ENCODE measurements at regions not wholly inside any gene's neighbourhood (a gene's known extent, or its start where the extent isn't known, plus 50 kb on each side); places are given as distances from the start of the nearest gene placed in this dataset.

DNA sequence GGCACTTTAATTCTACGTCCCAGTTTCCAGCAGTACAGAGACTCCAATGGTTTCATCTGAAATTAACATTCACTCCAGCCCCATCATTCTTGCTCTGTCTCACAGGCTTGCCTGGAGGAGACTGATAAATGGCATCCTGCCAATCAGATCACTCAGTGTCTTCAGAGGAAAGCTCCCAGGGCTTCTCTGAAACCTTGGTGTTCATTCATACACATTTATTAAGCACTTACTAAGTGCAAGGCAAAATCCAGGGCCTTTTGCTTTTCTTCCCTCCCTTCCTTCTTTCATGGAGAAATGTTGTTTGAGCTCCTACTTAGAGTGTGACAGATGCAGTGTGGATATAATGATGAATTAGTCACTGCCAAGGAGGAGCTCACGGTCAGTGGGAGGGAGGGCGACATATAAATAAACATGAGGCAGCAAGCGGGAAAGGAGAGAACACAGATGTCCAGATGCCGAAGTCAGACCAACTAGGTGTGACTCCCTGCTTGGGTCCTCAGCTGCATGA lies 106.7 kb upstream of the DTNBP1 start:
- TF ChIP-seq, protein P1, sequence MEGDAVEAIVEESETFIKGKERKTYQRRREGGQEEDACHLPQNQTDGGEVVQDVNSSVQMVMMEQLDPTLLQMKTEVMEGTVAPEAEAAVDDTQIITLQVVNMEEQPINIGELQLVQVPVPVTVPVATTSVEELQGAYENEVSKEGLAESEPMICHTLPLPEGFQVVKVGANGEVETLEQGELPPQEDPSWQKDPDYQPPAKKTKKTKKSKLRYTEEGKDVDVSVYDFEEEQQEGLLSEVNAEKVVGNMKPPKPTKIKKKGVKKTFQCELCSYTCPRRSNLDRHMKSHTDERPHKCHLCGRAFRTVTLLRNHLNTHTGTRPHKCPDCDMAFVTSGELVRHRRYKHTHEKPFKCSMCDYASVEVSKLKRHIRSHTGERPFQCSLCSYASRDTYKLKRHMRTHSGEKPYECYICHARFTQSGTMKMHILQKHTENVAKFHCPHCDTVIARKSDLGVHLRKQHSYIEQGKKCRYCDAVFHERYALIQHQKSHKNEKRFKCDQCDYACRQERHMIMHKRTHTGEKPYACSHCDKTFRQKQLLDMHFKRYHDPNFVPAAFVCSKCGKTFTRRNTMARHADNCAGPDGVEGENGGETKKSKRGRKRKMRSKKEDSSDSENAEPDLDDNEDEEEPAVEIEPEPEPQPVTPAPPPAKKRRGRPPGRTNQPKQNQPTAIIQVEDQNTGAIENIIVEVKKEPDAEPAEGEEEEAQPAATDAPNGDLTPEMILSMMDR (IDR thresholded peaks at IDR 0.05; ENCODE audit: low read depth, low read length) = no peak
- DNase-seq (ENCODE audit: extremely low read depth, low read depth) = no peak

DNA sequence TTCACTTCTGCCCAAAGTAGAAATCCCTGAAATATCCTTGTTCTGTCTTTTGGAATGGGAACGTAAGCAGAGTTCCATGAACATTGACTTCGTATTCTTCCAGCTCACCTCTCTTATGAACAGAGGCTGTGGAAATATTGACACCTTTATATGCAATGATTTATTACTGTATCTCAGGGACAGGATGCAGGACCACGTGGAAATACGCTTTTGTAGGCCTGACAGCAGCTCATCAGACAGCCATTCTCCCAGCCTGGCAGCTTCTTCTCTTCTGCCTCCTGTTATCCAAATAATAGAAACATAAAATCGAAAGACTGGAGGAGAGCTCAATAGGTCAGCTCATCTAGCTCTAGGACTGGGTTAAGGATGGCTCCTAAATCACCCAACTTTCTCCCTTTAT lies 106.2 kb upstream of the DTNBP1 start:
- TF ChIP-seq, protein P1 (IDR thresholded peaks at IDR 0.05; ENCODE audit: low read depth, low read length) = no peak
- DNase-seq (ENCODE audit: extremely low read depth, low read depth) = no peak

DNA sequence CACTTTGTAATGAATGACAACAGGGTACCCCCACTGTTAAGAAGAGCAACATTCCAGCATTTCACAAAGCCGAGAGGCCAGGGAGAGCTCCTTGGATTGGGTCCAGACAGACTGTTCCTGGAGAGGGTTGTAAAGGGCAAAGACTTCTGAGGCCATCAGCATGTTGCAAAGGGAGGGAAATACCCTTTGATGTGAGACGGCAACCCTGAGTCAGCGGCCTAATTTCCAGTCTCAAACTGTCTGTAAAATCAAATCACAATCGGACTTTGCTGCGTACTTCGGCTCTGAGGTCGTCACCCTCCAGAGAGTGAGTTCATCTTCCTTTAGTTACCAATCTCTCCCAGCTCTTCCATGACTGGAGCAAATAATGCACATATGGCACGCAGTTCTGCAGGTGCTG lies 101.0 kb upstream of the DTNBP1 start:
- TF ChIP-seq, protein P1 (IDR thresholded peaks at IDR 0.05; ENCODE audit: low read depth, low read length) = no peak
- DNase-seq (ENCODE audit: extremely low read depth, low read depth) = no peak

DNA sequence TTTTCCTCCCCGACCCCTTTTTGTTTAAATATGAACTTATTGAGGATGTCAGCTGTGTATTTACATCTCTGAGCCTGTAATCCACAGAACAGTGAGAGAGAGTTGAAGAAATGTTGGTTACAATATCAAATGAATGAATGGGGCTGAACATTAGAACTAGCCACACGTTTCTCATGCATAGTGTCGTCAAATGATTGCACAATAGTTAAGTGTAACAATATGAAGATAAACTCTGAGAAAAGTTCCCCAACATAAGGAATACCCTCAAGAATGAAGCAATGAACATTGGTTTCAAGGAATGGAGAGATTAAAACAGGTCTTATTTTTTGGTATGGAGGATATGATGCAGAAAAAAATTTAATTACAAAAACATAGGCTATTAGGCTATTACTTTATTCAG lies 100.5 kb upstream of the DTNBP1 start:
- no peak for DNase-seq (ENCODE audit: extremely low read depth, low read depth)
- TF ChIP-seq, protein P1 (IDR thresholded peaks at IDR 0.05; ENCODE audit: low read depth, low read length) = no peak

DNA sequence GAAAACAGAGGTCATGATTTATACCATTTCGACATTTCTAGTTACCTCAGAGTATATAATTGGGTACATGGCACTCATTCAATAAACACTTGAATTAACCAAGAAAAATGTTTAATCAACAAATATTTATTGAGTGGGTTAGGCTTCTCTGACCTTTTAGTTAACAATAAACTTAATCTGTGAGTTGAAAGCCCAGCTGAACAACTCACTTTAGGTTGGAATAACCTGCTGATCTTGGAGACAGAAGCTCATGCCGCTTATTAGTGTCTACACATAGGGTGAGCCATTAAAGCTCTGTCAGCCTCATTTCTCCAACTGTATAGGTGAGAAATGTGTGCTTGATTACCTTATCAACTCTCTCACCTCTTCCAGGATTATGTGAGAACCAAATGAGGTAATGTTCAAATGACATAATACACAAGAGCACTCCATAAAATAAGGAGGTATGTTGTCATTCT lies 98.2 kb upstream of the DTNBP1 start:
- DNase-seq (ENCODE audit: extremely low read depth, low read depth) = no peak
- TF ChIP-seq, protein P1 (IDR thresholded peaks at IDR 0.05; ENCODE audit: low read depth, low read length) = no peak

GRCh38 chr6:15758631-15759215 lies 95.9 kb upstream of the DTNBP1 start:
- TF ChIP-seq, protein P1 (IDR thresholded peaks at IDR 0.05; ENCODE audit: low read depth, low read length) = no peak
- DNase-seq (ENCODE audit: extremely low read depth, low read depth) = no peak

GRCh38 chr6:15755526-15755925 lies 92.7 kb upstream of the DTNBP1 start:
- TF ChIP-seq, protein P1 (IDR thresholded peaks at IDR 0.05; ENCODE audit: low read depth, low read length) = peak; percentile 22
- peak; percentile 70 for DNase-seq (ENCODE audit: extremely low read depth, low read depth)

Data from AG09319 (cell line).